HUES6 (cell line): ENCODE measurements at regions not wholly inside any gene's neighbourhood (a gene's known extent, or its start where the extent isn't known, plus 50 kb on each side); places are given as distances from the start of the nearest gene placed in this dataset.
"Not testable (repeated sequence)": the region's sequence is repeated elsewhere in the genome, so short reads cannot be mapped to it uniquely, and the experiment has no call there.

Experiments used
- H3K27ac ChIP-seq: 2 replicates; pipeline ENCODE4 v1.7.0; 2013; ENCODE audit warnings: low read depth, mild to moderate bottlenecking, low read length, inconsistent platforms
- H3K27me3 ChIP-seq: 2 replicates; pipeline ENCODE4 v1.6.1; 2013; ENCODE audit warnings: low read length; ENCODE audit not compliant: control insufficient read depth, insufficient read depth
- H3K36me3 ChIP-seq: 2 replicates; pipeline ENCODE4 v1.6.1; 2013; ENCODE audit warnings: low read length; ENCODE audit not compliant: control insufficient read depth, insufficient read depth
- H3K4me1 ChIP-seq: 2 replicates; pipeline ENCODE4 v1.6.1; 2013; ENCODE audit warnings: low read length; ENCODE audit not compliant: control insufficient read depth, insufficient read depth
- H3K4me3 ChIP-seq: 2 replicates; pipeline ENCODE4 v1.5.1; 2013; ENCODE audit warnings: low read depth, low read length
- H3K9ac ChIP-seq: one replicate; pipeline ENCODE4 v1.6.1; 2013; ENCODE audit warnings: mild to moderate bottlenecking, low read length
- H3K9me3 ChIP-seq: 2 replicates; pipeline ENCODE4 v1.6.1; 2013; ENCODE audit warnings: low read depth, low read length; ENCODE audit not compliant: control insufficient read depth, insufficient read depth

- Histone ChIP-seq H3K36me3 (no peaks in the 10 kb centered on the region), H3K27me3 (no peaks in the 10 kb centered on the region), H3K27ac (no peak overlapping the region), H3K9me3 (no peaks in the 10 kb centered on the region), H3K9ac (no peak overlapping the region), H3K4me1 (peaks cover 9% of the 10 kb centered on the region; the same call in 1 of the 2 replicates), H3K4me3 (no peak overlapping the region)
Measured at GRCh38 chr16:87160701-87161337, 156.4 kb downstream of the C16orf95 start.

- H3K36me3 ChIP-seq, H3K27me3 ChIP-seq, H3K4me3 ChIP-seq, H3K9me3 ChIP-seq, H3K27ac ChIP-seq, H3K4me1 ChIP-seq, H3K9ac ChIP-seq: not testable (repeated sequence)
Measured at GRCh38 chr16:87161410-87161809, 155.8 kb downstream of the C16orf95 start.

- Histone ChIP-seq H3K4me1 (peaks cover 9% of the 10 kb centered on the region; the same call in 1 of the 2 replicates), H3K36me3 (no peaks in the 10 kb centered on the region), H3K9me3 (peaks cover under 1% of the 10 kb centered on the region; the same call in 1 of the 2 replicates), H3K27me3 (no peaks in the 10 kb centered on the region), H3K27ac (no peak overlapping the region), H3K4me3 (no peak overlapping the region), H3K9ac (no peak overlapping the region)
Measured at GRCh38 chr16:87161822-87162676, 155.1 kb downstream of the C16orf95 start.

GRCh38 chr16:87162799-87163198 is 154.4 kb downstream of the C16orf95 start:
- not testable (repeated sequence) for H3K27ac ChIP-seq, H3K4me3 ChIP-seq, H3K9ac ChIP-seq, H3K4me1 ChIP-seq, H3K9me3 ChIP-seq, H3K36me3 ChIP-seq, H3K27me3 ChIP-seq

- no peaks in the 10 kb centered on the region for H3K27me3 ChIP-seq
- no peak overlapping the region for H3K9ac ChIP-seq
- H3K4me1 ChIP-seq: peaks cover 9% of the 10 kb centered on the region; the same call in 1 of the 2 replicates
- H3K4me3 ChIP-seq: no peak overlapping the region
- H3K27ac ChIP-seq: no peak overlapping the region
- H3K9me3 ChIP-seq: peaks cover 5% of the 10 kb centered on the region; the same call in 1 of the 2 replicates
- no peaks in the 10 kb centered on the region for H3K36me3 ChIP-seq
Measured at GRCh38 chr16:87163637-87164036, 153.6 kb downstream of the C16orf95 start.

GRCh38 chr16:87165151-87165550 is 152.0 kb downstream of the C16orf95 start:
- Histone ChIP-seq H3K9ac (no peak overlapping the region), H3K27ac (no peak overlapping the region), H3K9me3 (peaks cover 5% of the 10 kb centered on the region; the same call in 1 of the 2 replicates), H3K4me1 (peaks cover 8% of the 10 kb centered on the region; the same call in 1 of the 2 replicates), H3K36me3 (no peaks in the 10 kb centered on the region), H3K4me3 (no peak overlapping the region), H3K27me3 (no peaks in the 10 kb centered on the region)

- H3K27me3 ChIP-seq: no peaks in the 10 kb centered on the region
Measured at GRCh38 chr16:87165885-87166284, 151.3 kb downstream of the C16orf95 start.

GRCh38 chr16:87166321-87166720 is 150.9 kb downstream of the C16orf95 start:
- Histone ChIP-seq H3K4me1 (no peaks in the 10 kb centered on the region), H3K9me3 (peaks cover 5% of the 10 kb centered on the region; the same call in 1 of the 2 replicates), H3K27me3 (no peaks in the 10 kb centered on the region), H3K9ac (no peak overlapping the region), H3K27ac (no peak overlapping the region), H3K4me3 (no peak overlapping the region), H3K36me3 (no peaks in the 10 kb centered on the region)

More at GRCh38 chr16:87165885-87166284, 151.3 kb downstream of the C16orf95 start:
- H3K27ac ChIP-seq: no peak overlapping the region
- H3K9ac ChIP-seq: no peak overlapping the region
- no peak overlapping the region for H3K4me3 ChIP-seq
- no peaks in the 10 kb centered on the region for H3K36me3 ChIP-seq
- H3K4me1 ChIP-seq: peaks cover under 1% of the 10 kb centered on the region; the same call in 1 of the 2 replicates
- H3K9me3 ChIP-seq: peaks cover 5% of the 10 kb centered on the region; the same call in 1 of the 2 replicates

- no peak overlapping the region for H3K4me3 ChIP-seq
- H3K4me1 ChIP-seq: no peaks in the 10 kb centered on the region
- H3K27ac ChIP-seq: no peak overlapping the region
- H3K9me3 ChIP-seq: peaks cover 5% of the 10 kb centered on the region; the same call in 1 of the 2 replicates
- no peaks in the 10 kb centered on the region for H3K36me3 ChIP-seq
- no peak overlapping the region for H3K9ac ChIP-seq
- H3K27me3 ChIP-seq: no peaks in the 10 kb centered on the region
Measured at GRCh38 chr16:87166934-87167333, 150.3 kb downstream of the C16orf95 start.

GRCh38 chr16:87169509-87169995 is 147.6 kb downstream of the C16orf95 start:
- Histone ChIP-seq H3K36me3 (no peaks in the 10 kb centered on the region), H3K4me3 (no peak overlapping the region), H3K9me3 (peaks cover 5% of the 10 kb centered on the region; the same call in 1 of the 2 replicates), H3K27me3 (no peaks in the 10 kb centered on the region), H3K4me1 (no peaks in the 10 kb centered on the region), H3K9ac (no peak overlapping the region), H3K27ac (no peak overlapping the region)

- peaks cover 5% of the 10 kb centered on the region; the same call in 1 of the 2 replicates for H3K9me3 ChIP-seq
- no peaks in the 10 kb centered on the region for H3K36me3 ChIP-seq
- no peaks in the 10 kb centered on the region for H3K4me1 ChIP-seq
- no peak overlapping the region for H3K27ac ChIP-seq
- H3K4me3 ChIP-seq: no peak overlapping the region
- no peaks in the 10 kb centered on the region for H3K27me3 ChIP-seq
- no peak overlapping the region for H3K9ac ChIP-seq
Measured at GRCh38 chr16:87170310-87170709, 146.9 kb downstream of the C16orf95 start.
